Natural killer cell (primary cell): ENCODE measurements at regions not wholly inside any gene's neighbourhood (a gene's known extent, or its start where the extent isn't known, plus 50 kb on each side); places are given as distances from the start of the nearest gene placed in this dataset.

Source experiments
- ATAC-seq, 3 donors: fragments of 150-1000 bp in 2 of 3; fragments of 200-7000 bp in 1 of 3; cut with Tn5 transposase; 1 replicate in 1 of 3; 2 replicates in 2 of 3; pipeline ENCODE4 v1.10.0; 2021; ENCODE audit warnings: mild to moderate bottlenecking in 2 of 3, moderate library complexity in 2 of 3
- DNase-seq, 2 donors: peaks; one replicate each; pipeline versions ENCODE4 v3.0.0 to v3.0.0-alpha.2; 2013 to 2021; ENCODE audit warnings: mixed read lengths in 1 of 2
- H3K27ac ChIP-seq: one replicate; pipeline ENCODE4 v1.5.1; 2013; ENCODE audit warnings: mild to moderate bottlenecking, low read length
- H3K27me3 ChIP-seq: one replicate; pipeline ENCODE4 v1.6.1; 2013; ENCODE audit warnings: low read length; ENCODE audit not compliant: control insufficient read depth, insufficient read depth
- H3K36me3 ChIP-seq: one replicate; pipeline ENCODE4 v1.6.1; 2013; ENCODE audit warnings: low read length; ENCODE audit not compliant: control insufficient read depth, insufficient read depth
- H3K4me1 ChIP-seq: one replicate; pipeline ENCODE4 v1.6.1; 2013; ENCODE audit warnings: low read length; ENCODE audit not compliant: control insufficient read depth, insufficient read depth
- H3K4me3 ChIP-seq: one replicate; pipeline ENCODE4 v1.5.1; 2013; ENCODE audit warnings: low read length
- H3K9me3 ChIP-seq: one replicate; pipeline ENCODE4 v1.6.1; 2013; ENCODE audit warnings: low read length; ENCODE audit not compliant: control insufficient read depth, insufficient read depth
- H3K27ac Mint-ChIP-seq, 2 donors: one replicate each; pipeline ENCODE4 v1.8.0; 2022; ENCODE audit warnings: mild to moderate bottlenecking in 2 of 2, mixed read lengths in 2 of 2, moderate library complexity in 1 of 2
- H3K27me3 Mint-ChIP-seq, 2 donors: one replicate each; pipeline ENCODE4 v1.8.0; 2022; ENCODE audit warnings: low read depth in 2 of 2, mixed read lengths in 2 of 2
- H3K36me3 Mint-ChIP-seq: one replicate; pipeline ENCODE4 v1.8.0; 2022; ENCODE audit warnings: mixed read lengths
- H3K4me1 Mint-ChIP-seq, 2 donors: one replicate each; pipeline ENCODE4 v1.8.0; 2022; ENCODE audit warnings: mixed read lengths in 2 of 2
- H3K4me3 Mint-ChIP-seq: one replicate; pipeline ENCODE4 v1.8.0; 2022; ENCODE audit warnings: mild to moderate bottlenecking, moderate library complexity, mixed read lengths
- H3K9me3 Mint-ChIP-seq, 2 donors: one replicate each; pipeline ENCODE4 v1.8.0; 2022; ENCODE audit warnings: mixed read lengths in 2 of 2
- CTCF ChIP-seq: fragments of 200-600 bp; IDR thresholded peaks from one replicate; pipeline ENCODE4 v1.8.0; 2022; ENCODE audit warnings: antibody characterized with exemption
- WGBS: methylation state at CpG from one replicate; pipeline ENCODE4 v1.1.7; 2013; ENCODE audit warnings: missing lambda C conversion rate; ENCODE audit not compliant: insufficient coverage; 5-methylcytosine and 5-hydroxymethylcytosine counted together
- intact Hi-C: fragments of 100-400 bp; cut with micrococcal nuclease; formaldehyde crosslinking; loops from one replicate; pipeline ENCODE4 v1.14.2; 2022

GRCh38 chr9:81086416-81086815 is 602.9 kb downstream of the TLE1 start:
- H3K27me3 ChIP-seq: no peaks in the 10 kb centered on the region
- 97% methylated on average over 3 of the region's 3 CpGs for WGBS
- H3K9me3 ChIP-seq: no peaks in the 10 kb centered on the region
- no peaks in the 10 kb centered on the region for H3K36me3 ChIP-seq
- no peaks in the 10 kb centered on the region for H3K27me3 Mint-ChIP-seq
- no peak overlapping the region for H3K4me3 Mint-ChIP-seq
- intact Hi-C loops: no loop called here
- ATAC-seq (no peak), DNase-seq (no peak)
- no peak overlapping the region for H3K4me3 ChIP-seq
- TF ChIP-seq CTCF: no peak
- H3K27ac ChIP-seq: no peak overlapping the region
- no peak overlapping the region for H3K27ac Mint-ChIP-seq
- H3K4me1 ChIP-seq: no peaks in the 10 kb centered on the region
- H3K36me3 Mint-ChIP-seq: no peaks in the 10 kb centered on the region
- H3K9me3 Mint-ChIP-seq: peaks cover 7 to 8% of the 10 kb centered on the region in 2 donors
- no peaks in the 10 kb centered on the region for H3K4me1 Mint-ChIP-seq

- Histone ChIP-seq H3K9me3 (no peaks in the 10 kb centered on the region), H3K4me3 (no peak overlapping the region), H3K4me1 (no peaks in the 10 kb centered on the region), H3K27me3 (no peaks in the 10 kb centered on the region), H3K27ac (no peak overlapping the region), H3K36me3 (no peaks in the 10 kb centered on the region)
- Mint-ChIP-seq H3K9me3 (peaks cover 8 to 11% of the 10 kb centered on the region in 2 donors), H3K4me3 (no peak overlapping the region), H3K27me3 (no peaks in the 10 kb centered on the region), H3K27ac (no peak overlapping the region), H3K36me3 (no peaks in the 10 kb centered on the region), H3K4me1 (no peaks in the 10 kb centered on the region)
- ATAC-seq (no peak), DNase-seq (no peak)
- TF ChIP-seq CTCF: no peak
- intact Hi-C loops: no loop called here
- 90% methylated on average over 3 of the region's 3 CpGs for WGBS
Measured at GRCh38 chr9:81083854-81084512, 605.4 kb downstream of the TLE1 start.

- H3K4me1 ChIP-seq: no peaks in the 10 kb centered on the region
- H3K9me3 ChIP-seq: no peaks in the 10 kb centered on the region
- ATAC-seq (no peak), DNase-seq (no peak)
- Mint-ChIP-seq H3K4me3 (no peak overlapping the region), H3K36me3 (no peaks in the 10 kb centered on the region), H3K27me3 (no peaks in the 10 kb centered on the region), H3K9me3 (peaks cover 10 to 11% of the 10 kb centered on the region in 2 donors), H3K27ac (no peak overlapping the region), H3K4me1 (no peaks in the 10 kb centered on the region)
- intact Hi-C loops: no loop called here
- H3K4me3 ChIP-seq: no peak overlapping the region
- H3K36me3 ChIP-seq: no peaks in the 10 kb centered on the region
- 87% methylated on average over 3 of the region's 4 CpGs for WGBS
- no peak for TF ChIP-seq CTCF
- H3K27me3 ChIP-seq: no peaks in the 10 kb centered on the region
- no peak overlapping the region for H3K27ac ChIP-seq
Measured at GRCh38 chr9:81083067-81083466, 606.3 kb downstream of the TLE1 start.

- no peak for ATAC-seq
- no peak overlapping the region for H3K4me3 Mint-ChIP-seq
- Histone ChIP-seq H3K4me3 (no peak overlapping the region), H3K27me3 (no peaks in the 10 kb centered on the region), H3K36me3 (no peaks in the 10 kb centered on the region), H3K9me3 (no peaks in the 10 kb centered on the region), H3K4me1 (no peaks in the 10 kb centered on the region), H3K27ac (no peak overlapping the region)
- no peak for DNase-seq
- no peak overlapping the region for H3K27ac Mint-ChIP-seq
- no peaks in the 10 kb centered on the region for H3K36me3 Mint-ChIP-seq
- TF ChIP-seq CTCF: no peak
- intact Hi-C loops: no loop called here
- peaks cover 10 to 11% of the 10 kb centered on the region in 2 donors for H3K9me3 Mint-ChIP-seq
- no peaks in the 10 kb centered on the region for H3K27me3 Mint-ChIP-seq
- H3K4me1 Mint-ChIP-seq: no peaks in the 10 kb centered on the region
Measured at GRCh38 chr9:81082221-81082620, 607.1 kb downstream of the TLE1 start.
